GM19324 (cell line): ENCODE measurements at regions not wholly inside any gene's neighbourhood (a gene's known extent, or its start where the extent isn't known, plus 50 kb on each side); places are given as distances from the start of the nearest gene placed in this dataset.
"Not testable (repeated sequence)": the region's sequence is repeated elsewhere in the genome, so short reads cannot be mapped to it uniquely, and the experiment has no call there.

Experiments
- ATAC-seq: cut with Tn5 transposase; IDR thresholded peaks from one replicate; pipeline ENCODE4 v1.9.1; 2021; ENCODE audit warnings: mild to moderate bottlenecking, moderate library complexity; ENCODE audit not compliant: unreplicated experiment, low FRiP score

DNA sequence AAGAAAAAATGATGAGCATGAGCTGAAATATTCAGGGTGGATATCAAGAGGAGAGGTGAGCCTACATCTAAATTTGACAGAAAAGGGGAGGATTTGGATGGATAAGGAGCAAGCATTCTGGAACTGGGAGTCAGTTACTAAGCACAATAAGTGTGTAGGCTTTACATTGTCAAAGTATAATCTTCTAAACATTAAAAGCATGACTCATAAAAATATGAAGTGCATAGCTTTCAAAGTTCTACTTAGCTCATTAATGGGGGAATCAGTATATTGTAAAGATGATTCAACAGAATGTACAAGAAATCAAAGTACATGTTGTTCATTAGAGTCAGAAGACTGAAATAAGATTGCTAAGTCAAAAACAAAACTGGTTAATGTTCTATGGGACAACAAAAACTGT lies 248.0 kb upstream of the GAS1 start:
- ATAC-seq, result no peak

DNA sequence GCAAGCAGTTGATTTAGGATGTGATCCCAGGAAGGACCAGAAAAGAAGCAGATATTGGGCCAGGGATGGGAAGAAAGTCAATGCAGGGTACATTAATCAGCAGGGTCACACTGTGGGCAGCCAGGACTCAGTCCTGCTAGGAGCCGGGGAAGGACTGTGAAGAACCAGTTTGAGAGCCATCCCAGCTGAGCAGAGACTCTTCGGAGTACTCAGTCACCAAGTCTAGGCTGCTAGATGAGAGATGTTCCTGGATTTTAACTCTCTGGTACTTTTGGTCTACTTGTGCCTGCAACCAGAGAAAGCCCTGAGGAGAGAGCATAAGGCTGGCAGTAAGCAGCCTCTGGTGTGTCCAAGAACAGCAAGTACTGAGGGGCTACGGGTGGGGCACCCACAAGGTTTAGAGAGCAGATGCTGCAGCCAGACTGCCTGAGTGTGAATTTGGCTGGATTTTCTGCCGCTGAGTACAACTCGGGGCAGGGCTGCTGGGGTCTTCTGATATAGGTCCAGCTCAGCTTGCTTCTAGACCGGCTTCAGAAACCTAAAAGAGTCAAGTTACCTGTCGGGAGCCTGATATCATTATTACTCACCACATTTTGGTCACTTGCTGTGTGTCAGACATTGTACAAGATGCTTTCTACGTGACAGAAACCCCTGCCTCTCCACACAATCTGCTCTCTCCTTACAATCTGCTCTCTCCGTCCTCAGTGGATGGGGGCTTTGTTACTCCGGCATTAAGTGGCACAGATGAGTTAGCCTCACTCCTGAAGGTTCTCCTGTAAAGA lies 250.2 kb upstream of the GAS1 start:
- ATAC-seq, result no peak

DNA sequence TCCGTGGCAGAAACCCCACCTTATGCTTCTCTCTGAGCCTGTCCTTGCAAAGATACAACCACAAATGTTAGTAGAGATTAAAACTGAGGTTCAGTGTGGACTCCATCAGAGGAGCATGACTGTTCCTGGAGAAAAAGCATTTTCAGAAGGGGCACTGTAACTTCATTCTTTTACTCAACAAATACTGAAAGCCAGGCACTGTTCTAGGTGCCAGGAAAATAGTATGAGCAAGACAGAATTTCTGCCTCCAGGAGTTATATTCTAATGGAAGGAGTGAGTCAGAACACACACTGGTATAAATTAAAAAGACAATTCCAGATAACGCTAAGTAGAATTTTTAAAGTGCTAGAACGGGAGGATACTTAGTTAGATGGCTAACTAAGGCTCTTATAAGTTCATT lies 251.4 kb upstream of the GAS1 start:
- no peak for ATAC-seq

GRCh38 chr9:87199278-87199677 lies 252.0 kb upstream of the GAS1 start:
- ATAC-seq, result no peak

- ATAC-seq, result no peak
These were observed 252.5 kb upstream of the GAS1 start for GRCh38 chr9:87199782-87200181.

GRCh38 chr9:87201351-87201751 lies 254.0 kb upstream of the GAS1 start:
- ATAC-seq, result no peak

- no peak for ATAC-seq
These were observed 258.9 kb upstream of the GAS1 start for GRCh38 chr9:87206064-87206661.

GRCh38 chr9:87210658-87211057 lies 263.4 kb upstream of the GAS1 start:
- not testable (repeated sequence) for ATAC-seq

DNA sequence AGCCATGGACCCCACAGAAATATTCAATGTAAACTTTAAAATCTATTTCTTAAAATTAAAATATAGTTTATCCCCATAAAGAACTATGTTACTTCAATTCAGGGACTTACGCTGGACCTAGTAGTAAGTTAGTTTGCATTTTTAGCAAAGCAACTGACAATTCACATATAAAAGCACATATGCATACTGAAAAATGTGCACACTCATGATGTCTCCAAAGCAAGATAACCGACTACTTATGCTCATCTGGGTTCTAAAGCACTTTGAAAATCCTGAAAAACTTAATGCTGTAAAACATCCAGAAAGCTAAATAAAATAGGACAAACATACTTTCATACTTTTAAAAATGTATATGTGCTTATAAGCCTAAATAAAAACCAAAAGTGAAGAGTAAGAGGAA lies 264.4 kb upstream of the GAS1 start:
- no peak for ATAC-seq

DNA sequence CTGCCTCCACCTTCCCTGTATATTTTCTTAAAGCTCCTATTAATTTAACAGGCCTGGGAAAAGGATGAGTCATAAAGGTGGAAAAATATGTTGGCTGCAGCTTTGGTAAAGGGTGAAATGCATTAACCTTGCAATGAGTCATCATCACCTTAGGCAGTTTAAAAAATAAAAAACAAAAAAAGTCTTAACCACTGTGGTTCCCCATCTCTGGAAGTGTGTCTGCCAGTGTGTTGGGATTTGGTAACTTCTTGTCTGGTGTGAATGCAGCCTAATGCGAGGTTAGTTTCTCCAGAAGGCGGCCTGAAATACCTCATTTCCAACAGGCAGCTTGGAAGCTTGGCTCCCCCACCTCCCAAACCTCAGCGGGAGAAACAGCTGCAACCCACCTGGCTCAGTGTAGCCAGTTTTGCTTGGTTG lies 265.3 kb upstream of the GAS1 start:
- no peak for ATAC-seq

DNA sequence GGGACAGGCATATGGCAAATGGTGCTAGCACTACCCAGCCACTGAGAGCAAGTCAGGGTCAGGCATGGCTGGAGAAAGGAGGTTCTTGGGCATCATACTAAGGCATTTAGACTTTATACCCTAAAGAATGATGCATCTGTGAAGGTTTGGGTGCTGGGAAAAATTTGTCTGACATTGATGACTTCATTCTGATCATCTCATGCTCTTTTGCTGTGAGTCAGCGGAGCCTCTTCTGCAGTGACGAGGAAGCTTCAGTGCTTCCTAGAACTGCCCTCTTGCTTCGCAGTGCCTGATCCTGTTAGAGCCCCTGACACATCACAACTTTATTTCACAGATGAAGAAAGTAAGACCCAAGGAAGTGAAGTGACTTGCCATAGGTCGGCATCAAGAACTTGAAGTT lies 266.6 kb upstream of the GAS1 start:
- no peak for ATAC-seq

GRCh38 chr9:87214991-87215390 lies 267.7 kb upstream of the GAS1 start:
- no peak for ATAC-seq

DNA sequence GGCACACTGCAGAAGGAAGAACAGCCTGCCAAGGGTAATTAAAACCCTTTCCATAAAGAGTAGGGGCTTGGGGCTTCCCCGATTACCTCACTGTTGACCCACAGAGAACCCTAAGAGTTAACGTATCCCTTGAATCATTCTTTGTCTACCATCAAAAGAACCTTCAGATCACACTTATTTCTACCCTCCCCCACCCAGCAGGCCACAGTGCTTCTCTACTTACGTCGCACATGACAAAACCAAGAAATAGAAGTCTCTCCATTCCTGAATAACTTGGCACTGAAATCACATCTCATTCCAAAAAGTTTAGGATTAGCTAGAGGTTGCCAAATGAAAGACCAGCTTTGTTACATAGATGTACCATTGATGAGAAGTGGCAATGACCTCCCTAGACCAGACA lies 268.7 kb upstream of the GAS1 start:
- ATAC-seq, result no peak

DNA sequence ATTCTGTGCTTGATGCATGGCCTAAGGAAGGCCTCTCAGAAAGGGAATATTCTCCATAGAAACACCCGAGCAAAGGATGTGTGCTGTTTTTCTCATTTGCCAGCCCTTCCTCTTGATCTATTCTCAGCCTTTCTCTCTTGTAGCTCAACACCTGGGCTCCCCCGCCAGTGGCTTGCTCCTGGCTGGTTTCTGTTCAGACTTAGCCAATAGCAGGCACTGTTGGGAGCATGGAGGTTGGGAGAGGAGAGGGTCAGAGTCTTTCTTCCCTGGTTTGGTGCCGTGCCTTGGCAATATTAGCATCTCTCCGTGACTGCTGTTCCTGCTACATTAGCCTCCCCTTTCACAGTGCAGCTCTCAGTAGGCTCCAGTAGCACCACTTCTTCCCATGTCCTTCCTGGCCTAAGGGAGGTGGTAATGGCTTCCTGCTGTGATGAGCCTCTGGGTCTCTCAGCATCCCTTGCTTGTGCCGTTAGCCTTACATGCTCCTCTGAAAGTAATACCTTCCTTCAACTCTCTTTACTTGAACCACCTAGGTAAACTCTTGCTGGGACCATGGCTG lies 269.7 kb upstream of the GAS1 start:
- no peak for ATAC-seq

- no peak for ATAC-seq
These were observed 274.0 kb upstream of the DAPK1 start for GRCh38 chr9:87223392-87224246.

DNA sequence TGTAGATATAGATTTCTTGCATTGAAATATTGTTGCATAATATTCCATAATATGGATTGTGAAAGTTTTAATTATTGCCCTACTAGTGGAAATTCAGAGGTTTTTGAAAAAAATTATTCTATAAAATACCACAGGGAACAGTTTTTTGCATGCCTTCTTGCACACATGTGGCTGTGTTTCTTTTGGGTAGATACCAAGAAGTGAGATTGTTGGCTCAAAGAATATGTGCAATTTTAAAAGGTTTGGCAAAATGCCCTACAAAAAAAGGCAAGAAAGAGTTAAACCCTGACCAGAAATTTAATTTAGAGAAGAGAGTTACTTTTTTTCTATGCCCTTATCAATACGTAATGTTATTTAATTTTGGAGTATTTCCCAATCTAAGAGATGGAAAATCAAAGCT lies 270.8 kb upstream of the DAPK1 start:
- no peak for ATAC-seq

GRCh38 chr9:87227456-87227855 lies 270.2 kb upstream of the DAPK1 start:
- ATAC-seq, result no peak

DNA sequence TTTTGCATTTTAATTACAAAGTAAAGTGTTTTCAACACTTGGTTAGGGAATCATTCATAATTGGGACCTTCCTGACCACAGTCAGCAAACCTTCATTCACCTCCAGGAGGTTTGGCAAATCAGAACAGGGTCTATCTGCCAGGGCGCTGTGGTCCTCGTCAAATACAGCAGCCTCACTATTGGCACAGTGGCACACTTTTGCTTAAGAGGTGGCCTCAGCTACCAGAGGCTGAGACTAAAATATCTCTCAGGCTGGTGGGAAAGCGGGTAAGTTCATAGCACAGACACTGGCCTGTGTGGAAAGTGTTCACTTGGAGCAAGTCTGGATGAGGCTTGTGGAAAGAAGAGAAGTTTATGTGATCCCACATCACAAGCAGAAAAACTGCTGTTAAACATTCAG lies 268.6 kb upstream of the DAPK1 start:
- ATAC-seq, result no peak

- no peak for ATAC-seq
These were observed 264.2 kb upstream of the DAPK1 start for GRCh38 chr9:87233431-87233830.

- ATAC-seq, result no peak
These were observed 263.7 kb upstream of the DAPK1 start for GRCh38 chr9:87233899-87234455.

GRCh38 chr9:87234854-87235253 lies 262.8 kb upstream of the DAPK1 start:
- no peak for ATAC-seq
